ENCODE measurements at regions not wholly inside any gene's neighbourhood (a gene's known extent, or its start where the extent isn't known, plus 50 kb on each side); places are given as distances from the start of the nearest gene placed in this dataset.

GRCh38 chr7:130869918-130870317 is 135.9 kb upstream of the KLF14 start:
- Histone ChIP-seq H3K9me3 (no peaks in the 10 kb centered on the region), H3K36me3 (peaks cover 86% of the 10 kb centered on the region), H3K4me3 (no peak overlapping the region), H3K4me1 (peaks cover 4% of the 10 kb centered on the region), H3K27me3 (no peaks in the 10 kb centered on the region), H3K27ac (no peak overlapping the region)
- TF ChIP-seq, protein P1, sequence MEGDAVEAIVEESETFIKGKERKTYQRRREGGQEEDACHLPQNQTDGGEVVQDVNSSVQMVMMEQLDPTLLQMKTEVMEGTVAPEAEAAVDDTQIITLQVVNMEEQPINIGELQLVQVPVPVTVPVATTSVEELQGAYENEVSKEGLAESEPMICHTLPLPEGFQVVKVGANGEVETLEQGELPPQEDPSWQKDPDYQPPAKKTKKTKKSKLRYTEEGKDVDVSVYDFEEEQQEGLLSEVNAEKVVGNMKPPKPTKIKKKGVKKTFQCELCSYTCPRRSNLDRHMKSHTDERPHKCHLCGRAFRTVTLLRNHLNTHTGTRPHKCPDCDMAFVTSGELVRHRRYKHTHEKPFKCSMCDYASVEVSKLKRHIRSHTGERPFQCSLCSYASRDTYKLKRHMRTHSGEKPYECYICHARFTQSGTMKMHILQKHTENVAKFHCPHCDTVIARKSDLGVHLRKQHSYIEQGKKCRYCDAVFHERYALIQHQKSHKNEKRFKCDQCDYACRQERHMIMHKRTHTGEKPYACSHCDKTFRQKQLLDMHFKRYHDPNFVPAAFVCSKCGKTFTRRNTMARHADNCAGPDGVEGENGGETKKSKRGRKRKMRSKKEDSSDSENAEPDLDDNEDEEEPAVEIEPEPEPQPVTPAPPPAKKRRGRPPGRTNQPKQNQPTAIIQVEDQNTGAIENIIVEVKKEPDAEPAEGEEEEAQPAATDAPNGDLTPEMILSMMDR (IDR thresholded peaks at IDR 0.05), result no peak
- DNase-seq (no peak), ATAC-seq (no peak)
- intact Hi-C loops (cut with DNase I), result no loop called here

- H3K9me3 ChIP-seq, result no peaks in the 10 kb centered on the region
- ATAC-seq (no peak), DNase-seq (no peak)
- TF ChIP-seq, protein P1 (IDR thresholded peaks at IDR 0.05), result no peak
- intact Hi-C loops (cut with DNase I), result no loop called here
- no peak overlapping the region for H3K27ac ChIP-seq
- peaks cover 90% of the 10 kb centered on the region for H3K36me3 ChIP-seq
- H3K4me3 ChIP-seq, result no peak overlapping the region
- peaks cover 22% of the 10 kb centered on the region for H3K4me1 ChIP-seq
- no peaks in the 10 kb centered on the region for H3K27me3 ChIP-seq
Observed at GRCh38 chr7:130872341-130872740, 138.3 kb upstream of the KLF14 start.

GRCh38 chr7:130872756-130873448 is 138.9 kb upstream of the KLF14 start:
- DNase-seq (no peak), ATAC-seq (no peak)
- Histone ChIP-seq H3K9me3 (no peaks in the 10 kb centered on the region), H3K36me3 (peaks cover 90% of the 10 kb centered on the region), H3K4me1 (peaks cover 22% of the 10 kb centered on the region), H3K27me3 (no peaks in the 10 kb centered on the region), H3K4me3 (no peak overlapping the region), H3K27ac (no peak overlapping the region)
- TF ChIP-seq, protein P1 (IDR thresholded peaks at IDR 0.05), result no peak
- intact Hi-C loops (cut with DNase I), result no loop called here

GRCh38 chr7:130874071-130874915 is 140.3 kb upstream of the KLF14 start:
- ATAC-seq (peak; percentile 12), DNase-seq (no peak)
- no peak overlapping the region for H3K4me3 ChIP-seq
- intact Hi-C loops (cut with DNase I), result no loop called here
- no peaks in the 10 kb centered on the region for H3K27me3 ChIP-seq
- H3K36me3 ChIP-seq, result peaks cover 93% of the 10 kb centered on the region
- TF ChIP-seq, protein P1 (IDR thresholded peaks at IDR 0.05), result no peak
- no peaks in the 10 kb centered on the region for H3K9me3 ChIP-seq
- peak overlapping the region; percentile 9 for H3K27ac ChIP-seq
- H3K4me1 ChIP-seq, result peaks cover 22% of the 10 kb centered on the region

DNA sequence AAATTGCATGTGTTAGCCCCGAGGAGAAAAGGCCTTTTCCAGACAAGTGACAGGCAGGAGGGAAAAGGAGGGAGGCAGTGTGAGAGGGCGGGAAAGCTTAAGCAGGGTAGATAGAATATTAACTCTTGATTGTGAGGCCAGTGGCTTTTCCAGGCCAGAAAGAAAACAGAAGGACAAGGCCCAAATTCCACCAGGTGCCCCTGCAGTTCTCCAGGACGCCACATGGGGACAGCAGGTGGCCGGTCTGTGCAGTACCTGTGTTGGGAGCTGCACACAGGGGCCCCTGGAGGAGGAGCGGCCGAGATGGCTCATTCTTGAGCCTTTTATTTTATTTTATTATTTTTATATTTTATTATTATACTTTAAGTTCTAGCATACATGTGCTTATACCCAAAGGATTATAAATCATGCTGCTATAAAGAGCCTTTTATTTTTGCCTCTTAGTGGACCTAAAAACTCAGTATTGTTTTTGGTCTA is 141.3 kb upstream of the KLF14 start:
- H3K4me1 ChIP-seq, result peaks cover 22% of the 10 kb centered on the region
- DNase-seq, result peak; percentile 79
- peak; percentile 93 for ATAC-seq
- TF ChIP-seq, protein P1 (IDR thresholded peaks at IDR 0.05), result peak; percentile 86
- H3K9me3 ChIP-seq, result no peaks in the 10 kb centered on the region
- H3K36me3 ChIP-seq, result peaks cover 90% of the 10 kb centered on the region
- intact Hi-C loops (cut with DNase I), result no loop called here
- no peaks in the 10 kb centered on the region for H3K27me3 ChIP-seq
- peak overlapping the region; percentile 26 for H3K27ac ChIP-seq
- no peak overlapping the region for H3K4me3 ChIP-seq
